ENCODE measurements at regions not wholly inside any gene's neighbourhood (a gene's known extent, or its start where the extent isn't known, plus 50 kb on each side); places are given as distances from the start of the nearest gene placed in this dataset.

- H3K27me3 ChIP-seq (ENCODE audit: low read depth): peaks cover 67% of the 10 kb centered on the region
- DNase-seq: no peak
- no peaks in the 10 kb centered on the region for H3K36me3 ChIP-seq
- TF ChIP-seq, protein P1, sequence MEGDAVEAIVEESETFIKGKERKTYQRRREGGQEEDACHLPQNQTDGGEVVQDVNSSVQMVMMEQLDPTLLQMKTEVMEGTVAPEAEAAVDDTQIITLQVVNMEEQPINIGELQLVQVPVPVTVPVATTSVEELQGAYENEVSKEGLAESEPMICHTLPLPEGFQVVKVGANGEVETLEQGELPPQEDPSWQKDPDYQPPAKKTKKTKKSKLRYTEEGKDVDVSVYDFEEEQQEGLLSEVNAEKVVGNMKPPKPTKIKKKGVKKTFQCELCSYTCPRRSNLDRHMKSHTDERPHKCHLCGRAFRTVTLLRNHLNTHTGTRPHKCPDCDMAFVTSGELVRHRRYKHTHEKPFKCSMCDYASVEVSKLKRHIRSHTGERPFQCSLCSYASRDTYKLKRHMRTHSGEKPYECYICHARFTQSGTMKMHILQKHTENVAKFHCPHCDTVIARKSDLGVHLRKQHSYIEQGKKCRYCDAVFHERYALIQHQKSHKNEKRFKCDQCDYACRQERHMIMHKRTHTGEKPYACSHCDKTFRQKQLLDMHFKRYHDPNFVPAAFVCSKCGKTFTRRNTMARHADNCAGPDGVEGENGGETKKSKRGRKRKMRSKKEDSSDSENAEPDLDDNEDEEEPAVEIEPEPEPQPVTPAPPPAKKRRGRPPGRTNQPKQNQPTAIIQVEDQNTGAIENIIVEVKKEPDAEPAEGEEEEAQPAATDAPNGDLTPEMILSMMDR (IDR thresholded peaks at IDR 0.05; ENCODE audit: borderline replicate concordance): no peak
- no peaks in the 10 kb centered on the region for H3K9me3 ChIP-seq (replicated peaks)
- H3K4me1 ChIP-seq: no peaks in the 10 kb centered on the region
- no peak overlapping the region for H3K4me3 ChIP-seq
- intact Hi-C loops (cut with micrococcal nuclease): no loop called here
- H3K27ac ChIP-seq (replicated peaks): no peak overlapping the region
These were observed 52.1 kb downstream of the GSC start for GRCh38 chr14:94717808-94718207.

GRCh38 chr14:94716976-94717375 is 52.9 kb downstream of the GSC start:
- no peak for DNase-seq
- H3K27ac ChIP-seq (replicated peaks): no peak overlapping the region
- intact Hi-C loops (cut with micrococcal nuclease): no loop called here

GRCh38 chr14:94713115-94713514 is 56.8 kb downstream of the GSC start:
- Histone ChIP-seq H3K27me3 (ENCODE audit: low read depth) (peaks cover 91% of the 10 kb centered on the region), H3K27ac (replicated peaks) (no peak overlapping the region), H3K4me1 (no peaks in the 10 kb centered on the region), H3K9me3 (replicated peaks) (no peaks in the 10 kb centered on the region), H3K4me3 (no peak overlapping the region), H3K36me3 (no peaks in the 10 kb centered on the region)
- intact Hi-C loops (cut with micrococcal nuclease): no loop called here
- TF ChIP-seq, protein P1 (IDR thresholded peaks at IDR 0.05; ENCODE audit: borderline replicate concordance): no peak
- DNase-seq: no peak

More at GRCh38 chr14:94716976-94717375, 52.9 kb downstream of the GSC start:
- TF ChIP-seq, protein P1 (IDR thresholded peaks at IDR 0.05; ENCODE audit: borderline replicate concordance): no peak
- Histone ChIP-seq H3K36me3 (no peaks in the 10 kb centered on the region), H3K9me3 (replicated peaks) (no peaks in the 10 kb centered on the region), H3K4me3 (no peak overlapping the region), H3K27me3 (ENCODE audit: low read depth) (peaks cover 76% of the 10 kb centered on the region), H3K4me1 (no peaks in the 10 kb centered on the region)

DNA sequence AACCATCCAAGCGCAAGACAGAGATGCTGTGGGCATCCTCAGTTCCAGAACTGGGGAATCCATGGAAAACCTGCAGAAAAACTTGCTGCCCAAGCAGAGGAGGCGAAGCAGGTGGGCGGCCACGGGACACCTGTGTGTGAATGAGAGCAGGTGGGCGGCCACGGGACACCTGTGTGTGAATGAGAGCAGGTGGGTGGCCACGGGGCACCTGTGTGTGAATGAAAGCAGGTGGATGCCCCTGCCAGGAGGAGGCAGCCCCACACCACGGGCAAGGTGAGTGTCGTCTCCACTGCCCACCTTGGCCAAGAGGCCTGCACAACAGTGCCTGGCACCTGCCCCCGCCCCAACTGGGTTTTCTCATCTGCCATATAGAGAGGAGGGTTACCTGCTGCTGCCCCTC is 59.2 kb downstream of the GSC start:
- DNase-seq: no peak
- H3K9me3 ChIP-seq (replicated peaks): no peaks in the 10 kb centered on the region
- no peak overlapping the region for H3K4me3 ChIP-seq
- TF ChIP-seq, protein P1 (IDR thresholded peaks at IDR 0.05; ENCODE audit: borderline replicate concordance): no peak
- H3K36me3 ChIP-seq: no peaks in the 10 kb centered on the region
- peaks cover 100% of the 10 kb centered on the region for H3K27me3 ChIP-seq (ENCODE audit: low read depth)
- H3K27ac ChIP-seq (replicated peaks): no peak overlapping the region
- intact Hi-C loops (cut with micrococcal nuclease): no loop called here
- H3K4me1 ChIP-seq: no peaks in the 10 kb centered on the region

DNA sequence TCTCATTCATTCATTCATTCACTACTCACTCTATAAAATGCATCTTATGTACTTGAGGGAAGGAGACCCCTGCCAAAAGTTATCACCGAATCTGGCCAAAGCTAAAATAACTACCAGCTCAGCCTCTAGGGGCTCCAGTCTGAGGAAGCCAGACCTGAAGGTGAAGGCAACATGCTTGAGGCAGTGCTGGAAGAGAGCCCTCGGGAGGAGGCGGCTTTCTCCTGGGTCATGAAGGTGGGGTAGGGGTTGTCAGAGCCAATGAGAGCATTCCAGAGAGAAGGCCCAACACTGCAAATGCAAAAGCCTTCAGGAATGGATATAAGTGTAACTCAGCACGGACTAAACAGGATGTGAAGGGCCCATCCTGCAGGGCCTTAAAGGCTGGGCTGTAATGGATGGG is 62.4 kb downstream of the GSC start:
- intact Hi-C loops (cut with micrococcal nuclease): no loop called here
- Histone ChIP-seq H3K9me3 (replicated peaks) (no peaks in the 10 kb centered on the region), H3K27me3 (ENCODE audit: low read depth) (peaks cover 75% of the 10 kb centered on the region), H3K36me3 (no peaks in the 10 kb centered on the region), H3K4me3 (no peak overlapping the region), H3K4me1 (no peaks in the 10 kb centered on the region), H3K27ac (replicated peaks) (no peak overlapping the region)
- TF ChIP-seq, protein P1 (IDR thresholded peaks at IDR 0.05; ENCODE audit: borderline replicate concordance): no peak
- no peak for DNase-seq

DNA sequence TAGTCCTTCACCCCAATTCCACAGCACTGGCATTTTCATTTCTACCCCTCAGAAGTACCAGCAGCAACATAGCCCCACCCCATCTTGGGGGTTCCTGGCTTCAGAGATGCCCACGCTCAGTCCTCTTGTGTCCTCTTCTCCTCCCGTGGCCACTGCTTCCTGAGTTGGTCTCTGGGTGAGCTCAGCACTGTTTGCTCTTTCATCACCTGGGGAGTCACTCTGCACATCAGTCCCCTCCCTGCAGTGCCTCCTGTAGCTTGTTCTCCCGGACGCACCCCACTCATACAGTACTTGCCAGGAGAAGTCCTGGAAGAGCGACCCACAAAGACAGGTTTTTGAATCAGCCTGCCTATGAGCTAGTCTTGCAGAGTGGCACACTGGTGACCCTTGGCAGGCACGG is 63.8 kb downstream of the GSC start:
- intact Hi-C loops (cut with micrococcal nuclease): no loop called here
- peaks cover 61% of the 10 kb centered on the region for H3K27me3 ChIP-seq (ENCODE audit: low read depth)

More for the DNA sequence above, 63.8 kb downstream of the GSC start:
- Histone ChIP-seq H3K4me1 (no peaks in the 10 kb centered on the region), H3K27ac (replicated peaks) (no peak overlapping the region), H3K4me3 (no peak overlapping the region), H3K9me3 (replicated peaks) (no peaks in the 10 kb centered on the region), H3K36me3 (no peaks in the 10 kb centered on the region)
- TF ChIP-seq, protein P1 (IDR thresholded peaks at IDR 0.05; ENCODE audit: borderline replicate concordance): no peak
- DNase-seq: no peak

Data from left ventricle myocardium inferior (tissue), 1 donor.